ENCODE measurements at regions not wholly inside any gene's neighbourhood (a gene's known extent, or its start where the extent isn't known, plus 50 kb on each side); places are given as distances from the start of the nearest gene placed in this dataset.

DNA sequence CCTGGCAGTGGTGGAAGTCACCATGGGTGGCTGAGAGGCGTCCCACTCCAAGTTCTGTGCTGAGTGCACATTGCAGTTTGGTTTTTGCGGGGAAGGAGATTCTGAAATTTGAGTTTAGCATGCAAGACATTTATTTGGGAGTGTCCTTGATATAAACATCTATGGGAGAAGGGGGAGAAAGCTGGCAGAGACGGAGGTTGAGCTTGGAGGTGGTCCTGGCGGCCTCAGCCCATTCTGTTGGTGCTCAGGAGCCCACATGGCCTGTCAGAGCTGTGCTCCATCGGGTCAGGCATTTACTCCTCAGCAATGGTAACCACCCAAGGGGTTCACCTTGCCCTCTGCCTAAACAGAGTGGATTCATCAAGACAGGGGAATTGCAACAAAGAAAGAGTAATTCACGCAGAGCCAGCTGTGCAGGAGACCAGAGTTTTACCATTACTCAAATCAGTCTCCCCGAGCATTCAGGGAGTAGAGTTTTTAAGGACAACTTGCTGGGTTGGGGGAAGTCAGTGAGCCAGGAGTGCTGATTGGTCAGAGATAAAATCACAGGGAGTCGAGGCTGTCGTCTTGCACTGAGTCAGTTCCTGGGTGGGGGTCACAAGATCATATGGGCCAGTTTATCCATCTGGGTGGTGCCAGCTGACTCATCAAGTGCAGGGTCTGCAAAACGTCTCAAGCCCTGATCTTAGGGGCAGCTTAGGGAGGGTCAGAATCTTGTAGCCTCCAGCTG, 323.3 kb upstream of the TMEM132C start:
- no peaks in the 10 kb centered on the region for H3K4me1 ChIP-seq (ENCODE audit: control insufficient read depth in 2 of 2, insufficient read depth in 2 of 2, low read length in 2 of 2)
- H3K27me3 ChIP-seq (ENCODE audit: control insufficient read depth in 2 of 2, insufficient read depth in 1 of 2, low read length in 1 of 2), result no peaks in the 10 kb centered on the region
- no peak overlapping the region for H3K4me3 ChIP-seq (ENCODE audit: low read length in 2 of 2)
- 80% methylated on average over 10 of the region's 10 CpGs for WGBS
- H3K36me3 ChIP-seq (ENCODE audit: control insufficient read depth in 2 of 2, insufficient read depth in 2 of 2, low read length in 1 of 2), result no peaks in the 10 kb centered on the region
- H3K27ac ChIP-seq (ENCODE audit: low read depth in 1 of 2, low read length in 1 of 2), result no peak overlapping the region
- no peak for DNase-seq (ENCODE audit: low read depth in 6 of 9, low spot score in 9 of 9)
- H3K9me3 ChIP-seq (ENCODE audit: control insufficient read depth in 2 of 2, insufficient read depth in 1 of 2, low read length in 1 of 2), result peaks cover 0 to 12% of the 10 kb centered on the region in 2 donors

- Histone ChIP-seq H3K27ac (ENCODE audit: low read depth in 1 of 2, low read length in 1 of 2) (no peak overlapping the region), H3K4me1 (ENCODE audit: control insufficient read depth in 2 of 2, insufficient read depth in 2 of 2, low read length in 2 of 2) (no peaks in the 10 kb centered on the region), H3K9me3 (ENCODE audit: control insufficient read depth in 2 of 2, insufficient read depth in 1 of 2, low read length in 1 of 2) (peaks cover 0 to 12% of the 10 kb centered on the region in 2 donors), H3K36me3 (ENCODE audit: control insufficient read depth in 2 of 2, insufficient read depth in 2 of 2, low read length in 1 of 2) (no peaks in the 10 kb centered on the region), H3K4me3 (ENCODE audit: low read length in 2 of 2) (no peak overlapping the region), H3K27me3 (ENCODE audit: control insufficient read depth in 2 of 2, insufficient read depth in 1 of 2, low read length in 1 of 2) (no peaks in the 10 kb centered on the region)
- 87% methylated on average over 9 of the region's 9 CpGs for WGBS
- DNase-seq (ENCODE audit: low read depth in 6 of 9, low spot score in 9 of 9), result no peak
These were observed 322.6 kb upstream of the TMEM132C start for GRCh38 chr12:127944211-127944899.

DNA sequence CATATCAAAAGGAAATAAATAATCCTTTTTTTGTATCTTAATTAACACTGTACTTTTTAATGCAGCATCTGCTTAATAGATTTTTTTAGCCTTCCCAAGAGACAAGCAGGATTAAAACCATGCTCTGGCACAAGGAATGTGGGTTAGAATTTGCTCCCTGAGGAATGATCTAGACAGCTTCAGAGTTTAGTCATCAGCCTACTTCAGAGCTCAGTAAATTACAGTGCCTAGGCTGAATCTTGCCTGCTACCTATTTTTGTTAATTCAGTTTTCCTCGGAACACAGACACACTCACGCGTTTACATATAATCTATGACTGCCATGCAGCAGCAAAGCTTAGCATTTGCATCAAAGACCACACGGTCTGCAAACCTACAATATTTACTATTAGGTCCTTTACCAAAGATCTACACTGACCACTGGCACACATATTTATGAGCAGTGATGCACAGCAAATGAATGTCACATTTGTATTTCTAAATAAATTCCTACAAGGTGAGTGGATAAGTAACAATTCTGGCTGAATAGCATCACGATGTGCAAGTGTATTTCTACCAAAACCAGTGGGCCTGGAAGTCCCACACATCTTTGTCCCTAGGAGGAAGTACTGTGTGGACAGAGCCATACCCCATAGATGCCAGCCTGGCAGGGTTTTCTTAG, 309.8 kb upstream of the TMEM132C start:
- Histone ChIP-seq H3K36me3 (ENCODE audit: control insufficient read depth in 2 of 2, insufficient read depth in 2 of 2, low read length in 1 of 2) (no peaks in the 10 kb centered on the region), H3K27me3 (ENCODE audit: control insufficient read depth in 2 of 2, insufficient read depth in 1 of 2, low read length in 1 of 2) (no peaks in the 10 kb centered on the region), H3K9me3 (ENCODE audit: control insufficient read depth in 2 of 2, insufficient read depth in 1 of 2, low read length in 1 of 2) (no peaks in the 10 kb centered on the region), H3K27ac (ENCODE audit: low read depth in 1 of 2, low read length in 1 of 2) (no peak overlapping the region), H3K4me1 (ENCODE audit: control insufficient read depth in 2 of 2, insufficient read depth in 2 of 2, low read length in 2 of 2) (no peaks in the 10 kb centered on the region), H3K4me3 (ENCODE audit: low read length in 2 of 2) (no peak overlapping the region)
- WGBS, result 97% methylated on average over 5 of the region's 5 CpGs
- DNase-seq (ENCODE audit: low read depth in 6 of 9, low spot score in 9 of 9), result no peak

DNA sequence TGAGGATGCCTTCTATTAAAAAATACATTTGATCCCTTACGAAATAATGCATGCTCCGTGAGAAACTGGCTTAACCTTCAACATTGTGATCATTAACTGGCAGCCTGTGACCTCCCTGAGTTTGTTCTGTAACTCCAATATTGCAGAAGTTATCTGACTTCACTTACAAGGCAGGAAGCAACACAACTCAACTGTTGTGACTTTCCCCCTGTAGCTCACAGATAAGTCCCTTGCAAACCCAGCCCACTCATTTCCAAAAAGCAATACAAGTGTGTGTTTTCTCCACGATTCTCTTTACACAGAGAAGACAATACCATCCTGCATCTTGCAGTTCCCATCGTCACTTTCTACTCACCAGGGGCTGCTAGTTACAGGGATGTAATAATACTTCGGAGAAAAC, 304.7 kb upstream of the TMEM132C start:
- Histone ChIP-seq H3K4me1 (ENCODE audit: control insufficient read depth in 2 of 2, insufficient read depth in 2 of 2, low read length in 2 of 2) (no peaks in the 10 kb centered on the region), H3K36me3 (ENCODE audit: control insufficient read depth in 2 of 2, insufficient read depth in 2 of 2, low read length in 1 of 2) (no peaks in the 10 kb centered on the region)
- WGBS, result 58% methylated on average over 5 of the region's 5 CpGs

DNA sequence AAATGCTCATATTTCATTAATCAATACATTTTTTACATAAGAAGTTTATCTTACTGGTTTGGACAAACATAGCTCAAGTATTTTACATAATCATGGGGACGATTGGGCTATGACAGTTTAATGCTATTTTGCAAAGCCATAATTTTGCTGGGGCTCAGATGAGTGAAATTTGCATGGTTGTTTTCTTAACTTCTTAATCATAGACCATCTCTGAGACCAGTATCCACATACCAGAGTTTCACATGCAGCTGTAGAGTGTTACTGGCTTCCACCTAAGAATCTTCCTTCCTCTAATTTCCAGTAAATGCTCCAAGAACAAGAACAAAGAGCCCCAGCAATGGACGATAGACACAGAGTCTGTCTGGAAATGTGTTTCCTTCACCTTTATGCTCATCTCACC, 303.0 kb upstream of the TMEM132C start:
- H3K9me3 ChIP-seq (ENCODE audit: control insufficient read depth in 2 of 2, insufficient read depth in 1 of 2, low read length in 1 of 2), result peaks cover 0 to 4% of the 10 kb centered on the region in 2 donors
- no peaks in the 10 kb centered on the region for H3K36me3 ChIP-seq (ENCODE audit: control insufficient read depth in 2 of 2, insufficient read depth in 2 of 2, low read length in 1 of 2)
- H3K27me3 ChIP-seq (ENCODE audit: control insufficient read depth in 2 of 2, insufficient read depth in 1 of 2, low read length in 1 of 2), result no peaks in the 10 kb centered on the region
- no peak for DNase-seq (ENCODE audit: low read depth in 6 of 9, low spot score in 9 of 9)
- no peak overlapping the region for H3K4me3 ChIP-seq (ENCODE audit: low read length in 2 of 2)
- H3K27ac ChIP-seq (ENCODE audit: low read depth in 1 of 2, low read length in 1 of 2), result no peak overlapping the region
- 93% methylated on average over 2 of the region's 2 CpGs for WGBS
- H3K4me1 ChIP-seq (ENCODE audit: control insufficient read depth in 2 of 2, insufficient read depth in 2 of 2, low read length in 2 of 2), result no peaks in the 10 kb centered on the region

More for the DNA sequence above, 304.7 kb upstream of the TMEM132C start:
- Histone ChIP-seq H3K9me3 (ENCODE audit: control insufficient read depth in 2 of 2, insufficient read depth in 1 of 2, low read length in 1 of 2) (peaks cover 0 to 4% of the 10 kb centered on the region in 2 donors), H3K4me3 (ENCODE audit: low read length in 2 of 2) (no peak overlapping the region), H3K27me3 (ENCODE audit: control insufficient read depth in 2 of 2, insufficient read depth in 1 of 2, low read length in 1 of 2) (no peaks in the 10 kb centered on the region), H3K27ac (ENCODE audit: low read depth in 1 of 2, low read length in 1 of 2) (no peak overlapping the region)
- no peak for DNase-seq (ENCODE audit: low read depth in 6 of 9, low spot score in 9 of 9)

DNA sequence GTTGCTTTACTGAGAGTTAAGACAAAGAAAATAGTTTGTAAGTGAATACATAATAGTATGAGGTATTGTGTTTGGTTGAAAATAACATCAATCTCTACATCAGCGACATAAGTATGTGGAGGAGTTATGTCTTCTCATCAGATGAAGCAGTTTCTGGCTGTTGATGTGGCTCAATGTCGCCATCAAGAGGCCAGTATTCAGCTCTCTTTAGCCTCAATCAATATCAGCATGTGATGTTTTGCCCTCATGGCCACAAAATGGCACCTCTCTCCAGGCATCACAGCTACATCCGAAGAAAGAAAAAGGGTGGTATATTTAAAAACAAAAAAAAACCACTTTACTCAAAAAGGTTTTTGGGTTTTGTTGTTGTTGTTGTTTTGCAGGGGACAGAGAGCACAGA, 302.3 kb upstream of the TMEM132C start:
- H3K4me1 ChIP-seq (ENCODE audit: control insufficient read depth in 2 of 2, insufficient read depth in 2 of 2, low read length in 2 of 2), result no peaks in the 10 kb centered on the region
- WGBS, result 62% methylated on average over 3 of the region's 3 CpGs
- no peaks in the 10 kb centered on the region for H3K36me3 ChIP-seq (ENCODE audit: control insufficient read depth in 2 of 2, insufficient read depth in 2 of 2, low read length in 1 of 2)
- no peaks in the 10 kb centered on the region for H3K27me3 ChIP-seq (ENCODE audit: control insufficient read depth in 2 of 2, insufficient read depth in 1 of 2, low read length in 1 of 2)
- H3K27ac ChIP-seq (ENCODE audit: low read depth in 1 of 2, low read length in 1 of 2), result no peak overlapping the region
- H3K9me3 ChIP-seq (ENCODE audit: control insufficient read depth in 2 of 2, insufficient read depth in 1 of 2, low read length in 1 of 2), result peaks cover 0 to 4% of the 10 kb centered on the region in 2 donors
- no peak for DNase-seq (ENCODE audit: low read depth in 6 of 9, low spot score in 9 of 9)
- no peak overlapping the region for H3K4me3 ChIP-seq (ENCODE audit: low read length in 2 of 2)

GRCh38 chr12:127966331-127966730, 300.6 kb upstream of the TMEM132C start:
- WGBS, result 96% methylated on average over 1 of the region's 1 CpG
- DNase-seq (ENCODE audit: low read depth in 6 of 9, low spot score in 9 of 9), result no peak

DNA sequence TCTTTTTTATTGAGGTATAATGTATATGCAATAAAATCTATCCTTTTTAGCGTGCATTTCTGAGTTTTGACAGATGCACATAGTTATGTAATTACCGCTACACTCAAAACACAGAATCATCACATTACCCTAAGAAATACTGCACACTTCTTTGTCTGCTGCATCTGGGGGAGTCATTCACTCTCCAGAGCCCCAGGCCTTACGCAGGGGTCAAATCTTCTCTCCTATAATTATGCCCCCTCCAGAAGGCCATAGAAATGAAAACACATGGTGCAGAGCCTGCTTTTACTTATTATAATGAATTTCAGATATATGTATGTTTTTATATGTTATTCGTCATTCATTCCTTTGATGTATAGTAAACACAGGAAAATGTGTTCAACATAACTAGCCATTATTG, 296.5 kb upstream of the TMEM132C start:
- H3K27me3 ChIP-seq (ENCODE audit: control insufficient read depth in 2 of 2, insufficient read depth in 1 of 2, low read length in 1 of 2), result no peaks in the 10 kb centered on the region
- no peak for DNase-seq (ENCODE audit: low read depth in 6 of 9, low spot score in 9 of 9)
- no peaks in the 10 kb centered on the region for H3K36me3 ChIP-seq (ENCODE audit: control insufficient read depth in 2 of 2, insufficient read depth in 2 of 2, low read length in 1 of 2)
- no peaks in the 10 kb centered on the region for H3K4me1 ChIP-seq (ENCODE audit: control insufficient read depth in 2 of 2, insufficient read depth in 2 of 2, low read length in 2 of 2)
- no peak overlapping the region for H3K27ac ChIP-seq (ENCODE audit: low read depth in 1 of 2, low read length in 1 of 2)
- H3K9me3 ChIP-seq (ENCODE audit: control insufficient read depth in 2 of 2, insufficient read depth in 1 of 2, low read length in 1 of 2), result peaks cover 0 to 4% of the 10 kb centered on the region in 2 donors
- no peak overlapping the region for H3K4me3 ChIP-seq (ENCODE audit: low read length in 2 of 2)
- WGBS, result 71% methylated on average over 4 of the region's 4 CpGs

More at GRCh38 chr12:127966331-127966730, 300.6 kb upstream of the TMEM132C start:
- H3K27ac ChIP-seq (ENCODE audit: low read depth in 1 of 2, low read length in 1 of 2), result no peak overlapping the region
- no peak overlapping the region for H3K4me3 ChIP-seq (ENCODE audit: low read length in 2 of 2)
- no peaks in the 10 kb centered on the region for H3K4me1 ChIP-seq (ENCODE audit: control insufficient read depth in 2 of 2, insufficient read depth in 2 of 2, low read length in 2 of 2)
- no peaks in the 10 kb centered on the region for H3K36me3 ChIP-seq (ENCODE audit: control insufficient read depth in 2 of 2, insufficient read depth in 2 of 2, low read length in 1 of 2)
- no peaks in the 10 kb centered on the region for H3K27me3 ChIP-seq (ENCODE audit: control insufficient read depth in 2 of 2, insufficient read depth in 1 of 2, low read length in 1 of 2)
- H3K9me3 ChIP-seq (ENCODE audit: control insufficient read depth in 2 of 2, insufficient read depth in 1 of 2, low read length in 1 of 2), result peaks cover 0 to 4% of the 10 kb centered on the region in 2 donors

DNA sequence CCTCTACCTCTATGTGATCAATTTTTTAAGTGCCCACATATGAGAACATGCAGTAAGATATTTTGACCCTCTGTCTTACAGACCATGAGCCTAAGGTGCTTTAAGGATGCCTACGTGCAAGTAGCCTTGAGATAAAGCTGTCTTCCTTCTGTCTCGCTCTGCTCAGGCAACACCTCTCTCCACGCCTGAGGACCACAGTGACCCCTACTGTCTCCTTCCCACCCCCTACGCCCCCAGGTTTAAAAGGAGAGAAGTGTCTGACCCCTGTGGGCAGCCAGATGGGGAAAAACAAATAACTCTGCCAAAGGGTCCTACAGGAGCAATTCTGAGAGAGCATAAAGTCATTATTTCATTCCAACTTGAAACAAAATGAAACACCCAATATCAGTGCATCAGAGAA, 286.4 kb upstream of the TMEM132C start:
- no peak for DNase-seq (ENCODE audit: low read depth in 6 of 9, low spot score in 9 of 9)
- Histone ChIP-seq H3K27ac (ENCODE audit: low read depth in 1 of 2, low read length in 1 of 2) (no peak overlapping the region), H3K9me3 (ENCODE audit: control insufficient read depth in 2 of 2, insufficient read depth in 1 of 2, low read length in 1 of 2) (peaks cover 1 to 11% of the 10 kb centered on the region in 2 donors), H3K4me1 (ENCODE audit: control insufficient read depth in 2 of 2, insufficient read depth in 2 of 2, low read length in 2 of 2) (no peaks in the 10 kb centered on the region), H3K36me3 (ENCODE audit: control insufficient read depth in 2 of 2, insufficient read depth in 2 of 2, low read length in 1 of 2) (no peaks in the 10 kb centered on the region), H3K27me3 (ENCODE audit: control insufficient read depth in 2 of 2, insufficient read depth in 1 of 2, low read length in 1 of 2) (no peaks in the 10 kb centered on the region), H3K4me3 (ENCODE audit: low read length in 2 of 2) (no peak overlapping the region)
- 88% methylated on average over 4 of the region's 4 CpGs for WGBS
